Nephron (organoid): ENCODE measurements at regions not wholly inside any gene's neighbourhood (a gene's known extent, or its start where the extent isn't known, plus 50 kb on each side); places are given as distances from the start of the nearest gene placed in this dataset.

Source experiments
- H3K27ac Mint-ChIP-seq, 3 experiments: 2 replicates each; pipeline ENCODE4 v1.8.0; 2020; ENCODE audit warnings: mixed read lengths in 3 of 3, mild to moderate bottlenecking in 2 of 3, moderate library complexity in 1 of 3
- H3K27me3 Mint-ChIP-seq: 2 replicates; pipeline ENCODE4 v1.8.0; 2021; ENCODE audit warnings: low read depth, mild to moderate bottlenecking, moderate library complexity, mixed read lengths
- H3K36me3 Mint-ChIP-seq: 2 replicates; pipeline ENCODE4 v1.8.0; 2020; ENCODE audit warnings: low read depth, mixed read lengths
- H3K4me1 Mint-ChIP-seq: 2 replicates; pipeline ENCODE4 v1.8.0; 2020; ENCODE audit warnings: mixed read lengths
- H3K4me3 Mint-ChIP-seq, 3 experiments: 2 replicates each; pipeline ENCODE4 v1.8.0; 2020; ENCODE audit warnings: mild to moderate bottlenecking in 3 of 3, mixed read lengths in 3 of 3, moderate library complexity in 2 of 3
- H3K9me3 Mint-ChIP-seq: 2 replicates; pipeline ENCODE4 v1.8.0; 2020; ENCODE audit warnings: mixed read lengths
- CTCF ChIP-seq, 3 experiments: fragments of 200-600 bp; sonication (generic); IDR thresholded peaks; one replicate each; pipeline ENCODE4 v1.5.0; 2021; ENCODE audit warnings: antibody characterized with exemption in 3 of 3; ENCODE audit not compliant: unreplicated experiment in 3 of 3

GRCh38 chr1:38326856-38327255 lies 280.3 kb upstream of the POU3F1 start:
- peaks cover 13% of the 10 kb centered on the region for H3K9me3 Mint-ChIP-seq
- H3K4me1 Mint-ChIP-seq: peaks cover 19% of the 10 kb centered on the region
- no peaks in the 10 kb centered on the region for H3K36me3 Mint-ChIP-seq
- H3K4me3 Mint-ChIP-seq: no peak overlapping the region
- peaks cover 12% of the 10 kb centered on the region for H3K27me3 Mint-ChIP-seq
- H3K27ac Mint-ChIP-seq: no peak overlapping the region
- no peak for TF ChIP-seq CTCF (IDR thresholded peaks at IDR 0.05; ENCODE audit: unreplicated experiment in 3 of 3)

GRCh38 chr1:38326135-38326534 lies 279.5 kb upstream of the POU3F1 start:
- Mint-ChIP-seq H3K27ac (no peak overlapping the region), H3K4me1 (peaks cover 19% of the 10 kb centered on the region), H3K9me3 (peaks cover 18% of the 10 kb centered on the region), H3K4me3 (no peak overlapping the region), H3K27me3 (peaks cover 12% of the 10 kb centered on the region), H3K36me3 (no peaks in the 10 kb centered on the region)
- TF ChIP-seq CTCF (IDR thresholded peaks at IDR 0.05; ENCODE audit: unreplicated experiment in 3 of 3): no peak

GRCh38 chr1:38312753-38313152 lies 266.2 kb upstream of the POU3F1 start:
- Mint-ChIP-seq H3K27ac (no peak overlapping the region), H3K4me1 (no peaks in the 10 kb centered on the region), H3K36me3 (no peaks in the 10 kb centered on the region), H3K4me3 (no peak overlapping the region), H3K9me3 (peaks cover 21% of the 10 kb centered on the region), H3K27me3 (peaks cover 4% of the 10 kb centered on the region)
- no peak for TF ChIP-seq CTCF (IDR thresholded peaks at IDR 0.05; ENCODE audit: unreplicated experiment in 3 of 3)

- H3K36me3 Mint-ChIP-seq: no peaks in the 10 kb centered on the region
- no peak overlapping the region for H3K4me3 Mint-ChIP-seq
- no peaks in the 10 kb centered on the region for H3K4me1 Mint-ChIP-seq
- TF ChIP-seq CTCF (IDR thresholded peaks at IDR 0.05; ENCODE audit: unreplicated experiment in 3 of 3): no peak
- H3K27me3 Mint-ChIP-seq: peaks cover 4% of the 10 kb centered on the region
- H3K9me3 Mint-ChIP-seq: peaks cover 17% of the 10 kb centered on the region
- H3K27ac Mint-ChIP-seq: no peak overlapping the region
Measured at GRCh38 chr1:38310079-38310478, 263.5 kb upstream of the POU3F1 start.

GRCh38 chr1:38308780-38309179 lies 262.2 kb upstream of the POU3F1 start:
- Mint-ChIP-seq H3K4me3 (no peak overlapping the region), H3K27me3 (peaks cover 4% of the 10 kb centered on the region), H3K36me3 (no peaks in the 10 kb centered on the region), H3K9me3 (peaks cover 15% of the 10 kb centered on the region), H3K27ac (no peak overlapping the region), H3K4me1 (no peaks in the 10 kb centered on the region)
- TF ChIP-seq CTCF (IDR thresholded peaks at IDR 0.05; ENCODE audit: unreplicated experiment in 3 of 3): no peak

GRCh38 chr1:38305666-38306065 lies 259.1 kb upstream of the POU3F1 start:
- H3K27me3 Mint-ChIP-seq: peaks cover 14% of the 10 kb centered on the region
- TF ChIP-seq CTCF (IDR thresholded peaks at IDR 0.05; ENCODE audit: unreplicated experiment in 3 of 3): no peak
- no peaks in the 10 kb centered on the region for H3K4me1 Mint-ChIP-seq
- no peaks in the 10 kb centered on the region for H3K9me3 Mint-ChIP-seq
- no peak overlapping the region for H3K4me3 Mint-ChIP-seq
- no peaks in the 10 kb centered on the region for H3K36me3 Mint-ChIP-seq
- H3K27ac Mint-ChIP-seq: no peak overlapping the region
